Smooth muscle cell (in vitro differentiated cells): ENCODE measurements at regions not wholly inside any gene's neighbourhood (a gene's known extent, or its start where the extent isn't known, plus 50 kb on each side); places are given as distances from the start of the nearest gene placed in this dataset.
A peak's percentile ranks its signal among the peaks of the same experiment; 100 is the strongest.

Source experiments
- DNase-seq: peaks from one replicate; lab custom pipeline; 2025; ENCODE audit not compliant: unreplicated experiment; lab: John Stamatoyannopoulos, UW
- H2AFZ ChIP-seq: fragments of 200-600 bp; sonication (generic); 2 replicates; pipeline ENCODE4 v1.6.0; 2016; ENCODE audit warnings: antibody characterized with exemption, low read depth, mild to moderate bottlenecking
- H3F3A ChIP-seq: fragments of 200-600 bp; sonication (generic); 2 replicates; pipeline ENCODE4 v1.6.0; 2017; ENCODE audit warnings: antibody characterized with exemption, low read depth
- H3K27ac ChIP-seq: fragments of 200-600 bp; sonication (generic); 2 replicates; pipeline ENCODE4 v1.5.1; 2016; ENCODE audit warnings: low read depth, mild to moderate bottlenecking
- H3K27me3 ChIP-seq: fragments of 200-600 bp; sonication (generic); 2 replicates; pipeline ENCODE4 v1.6.1; 2016; ENCODE audit warnings: low read depth, mild to moderate bottlenecking
- H3K36me3 ChIP-seq: fragments of 200-600 bp; sonication (generic); 2 replicates; pipeline ENCODE4 v1.5.1; 2016; ENCODE audit warnings: low read depth
- H3K4me1 ChIP-seq: fragments of 200-600 bp; sonication (generic); 2 replicates; pipeline ENCODE4 v1.5.1; 2016; ENCODE audit warnings: low read depth
- H3K4me2 ChIP-seq: fragments of 200-600 bp; sonication (generic); 2 replicates; pipeline ENCODE4 v1.6.0; 2016; ENCODE audit warnings: mild to moderate bottlenecking
- H3K4me3 ChIP-seq: fragments of 200-600 bp; sonication (generic); 2 replicates; pipeline ENCODE4 v1.5.1; 2016; ENCODE audit warnings: mild to moderate bottlenecking
- H3K79me2 ChIP-seq: fragments of 200-600 bp; sonication (generic); 2 replicates; pipeline ENCODE4 v1.6.0; 2016; ENCODE audit warnings: low read depth, mild to moderate bottlenecking
- H3K9ac ChIP-seq: fragments of 200-600 bp; sonication (generic); 2 replicates; pipeline ENCODE4 v1.6.0; 2016; ENCODE audit warnings: low read depth
- H3K9me3 ChIP-seq: fragments of 200-600 bp; sonication (generic); replicated peaks from 2 replicates; pipeline ENCODE4 v1.5.1; 2016; ENCODE audit warnings: low read depth
- H4K20me1 ChIP-seq: fragments of 200-600 bp; sonication (generic); 2 replicates; pipeline ENCODE4 v1.6.0; 2016; ENCODE audit warnings: low read depth
- CTCF ChIP-seq: fragments of 200-600 bp; sonication (generic); IDR thresholded peaks from 2 replicates; pipeline ENCODE4 v1.5.1; 2017; ENCODE audit warnings: borderline replicate concordance, mild to moderate bottlenecking, antibody characterized with exemption; ENCODE audit not compliant: insufficient read depth, poor library complexity, severe bottlenecking
- WGBS: methylation state at CpG from one replicate; pipeline ENCODE4 v1.1.7; 2016; ENCODE audit warnings: low lambda C conversion rate; 5-methylcytosine and 5-hydroxymethylcytosine counted together

DNA sequence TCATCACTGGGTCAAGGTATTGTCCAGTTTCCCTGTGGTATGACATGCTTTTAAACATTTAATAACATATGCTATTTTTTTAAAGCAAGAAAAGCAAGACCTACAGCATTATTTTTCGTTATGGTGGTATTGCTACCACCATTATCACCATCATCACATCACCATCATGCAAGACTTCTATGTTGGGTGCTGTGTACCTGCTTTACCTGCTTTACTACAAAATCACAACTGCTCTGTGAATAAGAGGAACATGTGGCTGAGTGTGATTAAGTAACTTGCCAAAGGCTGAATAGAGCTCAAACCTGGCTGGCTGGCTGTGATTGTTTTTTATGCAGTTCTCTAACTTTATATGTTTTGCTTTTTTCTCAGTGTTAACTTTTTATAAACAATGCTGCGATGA is 140.8 kb upstream of the CLINT1 start:
- Histone ChIP-seq H3K4me1 (no peaks in the 10 kb centered on the region), H4K20me1 (no peaks in the 10 kb centered on the region), H3K36me3 (no peaks in the 10 kb centered on the region), H3K79me2 (no peaks in the 10 kb centered on the region), H3F3A (no peaks in the 10 kb centered on the region), H3K4me2 (no peak overlapping the region), H3K9me3 (no peaks in the 10 kb centered on the region), H3K27me3 (no peaks in the 10 kb centered on the region), H3K4me3 (no peak overlapping the region), H2AFZ (no peak overlapping the region), H3K27ac (no peak overlapping the region), H3K9ac (no peak overlapping the region)
- WGBS: 72% methylated on average over 2 of the region's 2 CpGs
- no peak for DNase-seq
- no peak for TF ChIP-seq CTCF

DNA sequence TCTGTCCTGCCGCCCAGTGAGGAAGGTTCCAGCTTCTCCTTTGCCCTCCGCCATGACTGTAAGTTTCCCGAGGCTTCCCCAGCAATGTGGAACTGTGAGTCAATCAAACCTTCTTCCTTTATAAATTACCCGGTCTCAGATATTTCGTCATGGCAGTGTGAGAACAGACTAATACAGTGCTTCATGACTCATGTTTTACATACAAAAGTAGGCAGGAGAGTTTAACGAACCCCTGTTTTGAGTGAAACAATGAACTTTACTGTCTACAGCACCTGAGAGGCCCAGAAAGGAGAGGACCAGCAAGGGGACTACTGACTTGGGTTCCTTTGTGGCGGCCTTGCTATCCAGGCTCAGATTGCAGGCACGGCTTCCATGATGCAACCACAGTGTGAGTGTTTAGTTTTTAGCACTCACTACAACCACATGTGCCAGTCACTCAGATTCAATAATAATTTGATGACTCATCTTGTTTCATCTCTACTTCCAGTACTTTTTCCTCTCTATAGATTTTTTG is 139.1 kb upstream of the CLINT1 start:
- 78% methylated on average over 8 of the region's 8 CpGs for WGBS
- no peak overlapping the region for H3K9ac ChIP-seq
- no peaks in the 10 kb centered on the region for H3K9me3 ChIP-seq
- H3K79me2 ChIP-seq: no peaks in the 10 kb centered on the region
- H4K20me1 ChIP-seq: no peaks in the 10 kb centered on the region
- no peak overlapping the region for H2AFZ ChIP-seq
- no peak for TF ChIP-seq CTCF
- no peaks in the 10 kb centered on the region for H3K4me1 ChIP-seq
- no peak overlapping the region for H3K27ac ChIP-seq
- no peaks in the 10 kb centered on the region for H3K27me3 ChIP-seq
- no peaks in the 10 kb centered on the region for H3K36me3 ChIP-seq
- DNase-seq: no peak
- H3F3A ChIP-seq: no peaks in the 10 kb centered on the region
- no peak overlapping the region for H3K4me2 ChIP-seq
- H3K4me3 ChIP-seq: no peak overlapping the region

DNA sequence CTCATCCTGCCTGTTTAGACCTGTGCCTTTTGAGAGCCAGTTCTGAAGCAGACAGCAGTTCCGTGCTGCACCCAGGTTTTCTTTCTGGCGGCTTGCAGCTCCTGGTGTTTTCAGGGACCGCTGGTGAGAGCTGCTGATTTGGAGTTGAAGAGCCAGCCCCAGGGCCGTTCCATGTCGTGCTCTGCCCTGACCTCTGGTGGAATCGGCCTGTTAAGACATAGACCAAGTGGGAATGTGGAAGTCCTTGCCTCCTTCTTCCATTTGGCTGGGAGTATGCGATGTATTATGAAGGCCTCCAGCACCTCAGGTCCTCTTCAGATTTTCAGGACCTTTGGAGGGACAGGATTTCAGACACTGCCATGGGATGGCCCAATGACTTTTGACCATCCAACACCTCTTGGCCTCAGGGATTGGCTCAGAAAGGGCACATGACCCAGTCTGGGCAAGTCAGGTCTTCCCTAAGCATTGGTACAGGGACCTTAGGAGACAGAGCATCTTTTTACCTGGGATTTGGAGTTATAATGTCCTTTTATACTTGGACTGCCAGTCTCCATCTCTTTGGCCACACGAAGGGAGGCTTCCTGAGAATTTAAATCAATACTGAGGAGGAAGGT is 136.1 kb upstream of the CLINT1 start:
- H4K20me1 ChIP-seq: no peaks in the 10 kb centered on the region
- H3K27ac ChIP-seq: no peak overlapping the region
- no peaks in the 10 kb centered on the region for H3K4me1 ChIP-seq
- no peaks in the 10 kb centered on the region for H3F3A ChIP-seq
- no peaks in the 10 kb centered on the region for H3K27me3 ChIP-seq
- no peaks in the 10 kb centered on the region for H3K79me2 ChIP-seq
- H3K4me2 ChIP-seq: no peak overlapping the region
- no peaks in the 10 kb centered on the region for H3K36me3 ChIP-seq
- no peak overlapping the region for H3K9ac ChIP-seq
- H3K9me3 ChIP-seq: no peaks in the 10 kb centered on the region
- H2AFZ ChIP-seq: peak overlapping the region; percentile 42
- TF ChIP-seq CTCF: peak; percentile 70
- WGBS: 24% methylated on average over 8 of the region's 8 CpGs
- peak; percentile 19 for DNase-seq
- no peak overlapping the region for H3K4me3 ChIP-seq

- Histone ChIP-seq H3K4me1 (no peaks in the 10 kb centered on the region), H3K4me2 (no peak overlapping the region), H3K79me2 (no peaks in the 10 kb centered on the region), H3F3A (no peaks in the 10 kb centered on the region), H3K36me3 (no peaks in the 10 kb centered on the region), H4K20me1 (no peaks in the 10 kb centered on the region), H2AFZ (no peak overlapping the region), H3K27ac (no peak overlapping the region), H3K9ac (no peak overlapping the region), H3K9me3 (no peaks in the 10 kb centered on the region), H3K27me3 (no peaks in the 10 kb centered on the region), H3K4me3 (no peak overlapping the region)
- DNase-seq: no peak
- 80% methylated on average over 6 of the region's 6 CpGs for WGBS
- no peak for TF ChIP-seq CTCF
Measured at GRCh38 chr5:157993986-157994691, 135.2 kb upstream of the CLINT1 start.
